Neuronal stem cell (in vitro differentiated cells): ENCODE measurements at regions not wholly inside any gene's neighbourhood (a gene's known extent, or its start where the extent isn't known, plus 50 kb on each side); places are given as distances from the start of the nearest gene placed in this dataset.
"Not testable (repeated sequence)": the region's sequence is repeated elsewhere in the genome, so short reads cannot be mapped to it uniquely, and the experiment has no call there.

Source experiments
- DNase-seq: peaks from one replicate; pipeline ENCODE4 v3.0.0-alpha.2; 2013; ENCODE audit warnings: low spot score
- H2AFZ ChIP-seq: one replicate; pipeline ENCODE4 v1.6.1; 2013; ENCODE audit warnings: mild to moderate bottlenecking, low read length, inconsistent platforms
- H2AK5ac ChIP-seq: 2 replicates; pipeline ENCODE4 v1.6.1; 2013; ENCODE audit warnings: low read depth, mild to moderate bottlenecking, inconsistent platforms, low read length, moderate library complexity, mixed read lengths
- H2BK120ac ChIP-seq: 2 replicates; pipeline ENCODE4 v1.6.1; 2013; ENCODE audit warnings: low read depth, mild to moderate bottlenecking, inconsistent platforms, low read length, moderate library complexity, mixed read lengths
- H2BK12ac ChIP-seq: one replicate; pipeline ENCODE4 v1.6.1; 2013; ENCODE audit warnings: low read length, inconsistent platforms
- H2BK15ac ChIP-seq: 2 replicates; pipeline ENCODE4 v1.6.1; 2013; ENCODE audit warnings: mild to moderate bottlenecking, low read length, inconsistent platforms, mixed read lengths
- H2BK5ac ChIP-seq: one replicate; pipeline ENCODE4 v1.6.1; 2013; ENCODE audit warnings: inconsistent platforms, mild to moderate bottlenecking, low read length, moderate library complexity
- H3K14ac ChIP-seq: one replicate; pipeline ENCODE4 v1.6.1; 2013; ENCODE audit warnings: low read length, inconsistent platforms
- H3K18ac ChIP-seq: 2 replicates; pipeline ENCODE4 v1.6.1; 2013; ENCODE audit warnings: low read length, inconsistent platforms
- H3K23ac ChIP-seq: 2 replicates; pipeline ENCODE4 v1.6.1; 2013; ENCODE audit warnings: low read depth, mild to moderate bottlenecking, mixed read lengths, low read length, inconsistent platforms; ENCODE audit not compliant: poor library complexity
- H3K27ac ChIP-seq: replicated peaks from 3 replicates; pipeline ENCODE4 v1.5.1; 2013; ENCODE audit warnings: low read length, inconsistent platforms
- H3K27me3 ChIP-seq, 3 experiments: 2 replicates each; pipeline ENCODE4 v1.6.1; 2013; ENCODE audit warnings: low read length in 3 of 3, mild to moderate bottlenecking in 2 of 3, inconsistent platforms in 1 of 3, low read depth in 1 of 3, mixed read lengths in 1 of 3, moderate library complexity in 1 of 3; ENCODE audit not compliant: control insufficient read depth in 3 of 3, insufficient read depth in 3 of 3
- H3K36me3 ChIP-seq, 2 donors: replicated peaks in 1 of 2; 2 replicates each; pipeline ENCODE4 v1.6.1; 2013; ENCODE audit warnings: low read length in 2 of 2; ENCODE audit not compliant: control insufficient read depth in 2 of 2, insufficient read depth in 2 of 2
- H3K4ac ChIP-seq: 2 replicates; pipeline ENCODE4 v1.6.1; 2013; ENCODE audit warnings: inconsistent platforms, mild to moderate bottlenecking, low read length, moderate library complexity
- H3K4me1 ChIP-seq, 2 donors: 1 replicate in 1 of 2; 2 replicates in 1 of 2; pipeline ENCODE4 v1.6.1; 2013; ENCODE audit warnings: low read length in 2 of 2, low read depth in 1 of 2; ENCODE audit not compliant: control insufficient read depth in 2 of 2, insufficient read depth in 1 of 2
- H3K4me2 ChIP-seq: one replicate; pipeline ENCODE4 v1.6.1; 2013; ENCODE audit warnings: mild to moderate bottlenecking, low read length, inconsistent platforms; ENCODE audit not compliant: insufficient read depth, poor library complexity, severe bottlenecking
- H3K4me3 ChIP-seq, 2 donors: 2 replicates each; pipeline ENCODE4 v1.5.1; 2013; ENCODE audit warnings: low read length in 2 of 2, mild to moderate bottlenecking in 2 of 2, inconsistent platforms in 1 of 2, moderate library complexity in 1 of 2
- H3K79me1 ChIP-seq: one replicate; pipeline ENCODE4 v1.6.1; 2013; ENCODE audit warnings: low read depth, mild to moderate bottlenecking, inconsistent platforms, low read length, moderate library complexity
- H3K9ac ChIP-seq: one replicate; pipeline ENCODE4 v1.6.1; 2013; ENCODE audit warnings: mild to moderate bottlenecking, low read depth, low read length, inconsistent platforms; ENCODE audit not compliant: poor library complexity
- H3K9me3 ChIP-seq, 2 donors: replicated peaks in 1 of 2; 2 replicates each; pipeline versions ENCODE3 to v1.6.1; 2013; ENCODE audit warnings: low read length in 2 of 2, mild to moderate bottlenecking in 2 of 2, inconsistent platforms in 1 of 2, low read depth in 1 of 2, mixed read lengths in 1 of 2, moderate library complexity in 1 of 2; ENCODE audit not compliant: control insufficient read depth in 2 of 2, insufficient read depth in 1 of 2
- H4K8ac ChIP-seq: one replicate; pipeline ENCODE4 v1.6.1; 2013; ENCODE audit warnings: low read depth, mild to moderate bottlenecking, inconsistent platforms, low read length, moderate library complexity
- H4K91ac ChIP-seq: one replicate; pipeline ENCODE4 v1.6.1; 2013; ENCODE audit warnings: low read length, low read depth, mild to moderate bottlenecking, inconsistent platforms; ENCODE audit not compliant: poor library complexity
- WGBS, 2 donors: extraction: QIAGEN DNeasy Blood & Tissue Kit; methylation state at CpG; one replicate each; pipeline ENCODE4 v1.1.7; 2013; ENCODE audit warnings: missing lambda C conversion rate in 2 of 2, mixed read lengths in 1 of 2; ENCODE audit not compliant: insufficient read length in 2 of 2, insufficient replicate concordance in 1 of 2; ENCODE audit errors: extremely low coverage in 2 of 2; 5-methylcytosine and 5-hydroxymethylcytosine counted together

GRCh38 chr3:178359728-178360127 is 176.5 kb upstream of the KCNMB2 start:
- no peak overlapping the region for H3K9ac ChIP-seq
- no CpG with 5 or more reads among the region's 6 CpGs for WGBS, 2 donors
- no peak overlapping the region for H4K8ac ChIP-seq
- no peak overlapping the region for H3K14ac ChIP-seq
- H3K4me1 ChIP-seq: no peaks in the 10 kb centered on the region
- H2AFZ ChIP-seq: no peak overlapping the region
- no peaks in the 10 kb centered on the region for H3K79me1 ChIP-seq
- no peak overlapping the region for H2BK12ac ChIP-seq
- H2BK5ac ChIP-seq: no peak overlapping the region
- no peaks in the 10 kb centered on the region for H3K27me3 ChIP-seq
- H3K4me3 ChIP-seq: no peak overlapping the region
- H3K27ac ChIP-seq: no peak overlapping the region
- H4K91ac ChIP-seq: no peak overlapping the region
- no peak overlapping the region for H2BK15ac ChIP-seq
- DNase-seq: no peak
- peaks cover 0 to 14% of the 10 kb centered on the region in 2 donors for H3K9me3 ChIP-seq
- H3K36me3 ChIP-seq: no peaks in the 10 kb centered on the region
- no peak overlapping the region for H3K18ac ChIP-seq
- no peak overlapping the region for H3K4ac ChIP-seq
- H3K23ac ChIP-seq: no peak overlapping the region
- no peak overlapping the region for H2AK5ac ChIP-seq
- no peak overlapping the region for H2BK120ac ChIP-seq
- no peak overlapping the region for H3K4me2 ChIP-seq

GRCh38 chr3:178363048-178363447 is 173.2 kb upstream of the KCNMB2 start:
- H3K4me2 ChIP-seq, DNase-seq, H3K18ac ChIP-seq, H2BK120ac ChIP-seq, H3K27me3 ChIP-seq, H3K27ac ChIP-seq, H3K79me1 ChIP-seq, H2AK5ac ChIP-seq, H3K9ac ChIP-seq, H4K91ac ChIP-seq, H3K14ac ChIP-seq, H2BK5ac ChIP-seq, H2BK12ac ChIP-seq, H3K23ac ChIP-seq, H3K4ac ChIP-seq, H3K4me1 ChIP-seq, H3K36me3 ChIP-seq, H4K8ac ChIP-seq, H3K4me3 ChIP-seq, H2BK15ac ChIP-seq, H2AFZ ChIP-seq: not testable (repeated sequence)
- no CpG with 5 or more reads among the region's 2 CpGs for WGBS, 2 donors
- H3K9me3 ChIP-seq: peaks cover 0 to 10% of the 10 kb centered on the region in 2 donors

- Histone ChIP-seq H3K9ac (no peak overlapping the region), H3K79me1 (no peaks in the 10 kb centered on the region), H3K27me3 (no peaks in the 10 kb centered on the region), H3K9me3 (no peaks in the 10 kb centered on the region), H3K14ac (no peak overlapping the region), H3K4me3 (no peak overlapping the region), H2BK12ac (no peak overlapping the region), H3K4me2 (no peak overlapping the region), H2AK5ac (no peak overlapping the region), H2BK15ac (no peak overlapping the region), H3K4me1 (peaks cover 0 to 2% of the 10 kb centered on the region in 2 donors), H4K91ac (no peak overlapping the region), H2BK5ac (no peak overlapping the region), H2BK120ac (no peak overlapping the region), H2AFZ (no peak overlapping the region), H3K23ac (no peak overlapping the region), H3K36me3 (no peaks in the 10 kb centered on the region), H3K18ac (no peak overlapping the region), H3K4ac (no peak overlapping the region), H4K8ac (no peak overlapping the region), H3K27ac (no peak overlapping the region)
- DNase-seq: no peak
- 100% methylated on average over 1 of the region's 4 CpGs for WGBS, 2 donors
Observed at GRCh38 chr3:178367817-178368617, 168.2 kb upstream of the KCNMB2 start.

GRCh38 chr3:178369006-178369405 is 167.2 kb upstream of the KCNMB2 start:
- H3K27me3 ChIP-seq: no peaks in the 10 kb centered on the region
- H2BK15ac ChIP-seq: no peak overlapping the region
- no peak overlapping the region for H2AK5ac ChIP-seq
- H3K14ac ChIP-seq: no peak overlapping the region
- H2AFZ ChIP-seq: no peak overlapping the region
- no peaks in the 10 kb centered on the region for H3K79me1 ChIP-seq
- no peak overlapping the region for H3K4ac ChIP-seq
- H3K4me2 ChIP-seq: no peak overlapping the region
- no peak overlapping the region for H3K23ac ChIP-seq
- no peaks in the 10 kb centered on the region for H3K9me3 ChIP-seq
- H4K91ac ChIP-seq: no peak overlapping the region
- no peak overlapping the region for H3K18ac ChIP-seq
- no peak overlapping the region for H3K9ac ChIP-seq
- no peak overlapping the region for H3K4me3 ChIP-seq
- no peak overlapping the region for H2BK5ac ChIP-seq
- no peak overlapping the region for H2BK120ac ChIP-seq
- no peak overlapping the region for H4K8ac ChIP-seq
- WGBS, 2 donors: no CpG with 5 or more reads among the region's 1 CpG
- no peak for DNase-seq
- no peak overlapping the region for H3K27ac ChIP-seq
- H3K4me1 ChIP-seq: peaks cover 0 to 2% of the 10 kb centered on the region in 2 donors
- no peak overlapping the region for H2BK12ac ChIP-seq
- no peaks in the 10 kb centered on the region for H3K36me3 ChIP-seq
